SH-SY5Y (cell line): ENCODE measurements at regions not wholly inside any gene's neighbourhood (a gene's known extent, or its start where the extent isn't known, plus 50 kb on each side); places are given as distances from the start of the nearest gene placed in this dataset.

ENCODE experiments used
- GATA2 ChIP-seq: IDR thresholded peaks from 2 replicates; pipeline ENCODE4 v1.6.1; 2011; ENCODE audit warnings: mild to moderate bottlenecking, low read depth, low read length
- GATA3 ChIP-seq: IDR thresholded peaks from 2 replicates; pipeline ENCODE4 v1.6.1; 2011; ENCODE audit warnings: low read depth, mild to moderate bottlenecking, low read length, moderate library complexity

GRCh38 chr5:108503986-108504385 lies 122.1 kb upstream of the FBXL17 start:
- TF ChIP-seq GATA3 (no peak), GATA2 (no peak)

GRCh38 chr5:108487951-108488350 lies 106.1 kb upstream of the FBXL17 start:
- TF ChIP-seq GATA3 (no peak), GATA2 (no peak)

- TF ChIP-seq GATA2, result no peak
- no peak for TF ChIP-seq GATA3
Observed at GRCh38 chr5:108484035-108484434, 102.1 kb upstream of the FBXL17 start.

- TF ChIP-seq GATA2 (no peak), GATA3 (no peak)
Observed at GRCh38 chr5:108481355-108481931, 99.5 kb upstream of the FBXL17 start.

- TF ChIP-seq GATA2 (no peak), GATA3 (no peak)
Observed at GRCh38 chr5:108472237-108472636, 90.3 kb upstream of the FBXL17 start.

- no peak for TF ChIP-seq GATA3
- no peak for TF ChIP-seq GATA2
Observed at GRCh38 chr5:108467563-108467962, 85.7 kb upstream of the FBXL17 start.

- no peak for TF ChIP-seq GATA3
- no peak for TF ChIP-seq GATA2
Observed at GRCh38 chr5:108461628-108462367, 79.9 kb upstream of the FBXL17 start.

GRCh38 chr5:108459769-108460168 lies 77.9 kb upstream of the FBXL17 start:
- TF ChIP-seq GATA3, result no peak
- no peak for TF ChIP-seq GATA2

- no peak for TF ChIP-seq GATA2
- no peak for TF ChIP-seq GATA3
Observed at GRCh38 chr5:108451269-108451668, 69.4 kb upstream of the FBXL17 start.

- no peak for TF ChIP-seq GATA3
- TF ChIP-seq GATA2, result no peak
Observed at GRCh38 chr5:108437425-108437824, 55.5 kb upstream of the FBXL17 start.

- TF ChIP-seq GATA3 (no peak), GATA2 (no peak)
Observed at GRCh38 chr5:108436696-108437095, 54.8 kb upstream of the FBXL17 start.

- TF ChIP-seq GATA2, result no peak
- TF ChIP-seq GATA3, result no peak
Observed at GRCh38 chr5:108433600-108433999, 51.7 kb upstream of the FBXL17 start.

- TF ChIP-seq GATA2 (no peak), GATA3 (no peak)
Observed at GRCh38 chr5:108432024-108432423, 50.1 kb upstream of the FBXL17 start.
